Urothelium cell line (cell line): ENCODE measurements at regions not wholly inside any gene's neighbourhood (a gene's known extent, or its start where the extent isn't known, plus 50 kb on each side); places are given as distances from the start of the nearest gene placed in this dataset.
"Not testable (repeated sequence)": the region's sequence is repeated elsewhere in the genome, so short reads cannot be mapped to it uniquely, and the experiment has no call there.

Source experiments
- DNase-seq: peaks from one replicate; pipeline ENCODE4 v3.0.0; 2011; ENCODE audit warnings: low spot score, mixed read lengths
- FAIRE-seq: peaks from 2 replicates; lab custom pipeline; 2011; peaks lifted over from hg19 to GRCh38; lab: Jason Lieb, UNC

DNA sequence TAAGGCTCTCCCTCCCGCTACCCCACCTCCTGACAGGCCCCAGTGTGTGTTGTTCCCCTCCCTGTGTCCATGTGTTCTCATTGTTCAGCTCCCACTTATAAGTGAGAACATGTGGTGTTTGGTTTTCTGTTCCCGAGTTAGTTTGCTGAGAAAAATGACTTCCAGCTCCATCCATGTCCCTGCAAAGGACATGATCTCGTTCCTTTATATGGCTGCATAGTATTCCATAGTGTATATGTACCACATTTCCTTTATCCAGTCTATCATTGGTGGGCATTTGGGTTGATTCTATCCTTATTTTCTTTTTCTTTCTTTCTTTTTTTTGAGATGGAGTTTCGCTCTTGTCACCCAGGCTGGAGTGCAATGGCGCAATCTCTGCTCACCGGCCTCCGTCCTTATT, 57.8 kb upstream of the RASSF3 start:
- not testable (repeated sequence) for FAIRE-seq, DNase-seq

DNA sequence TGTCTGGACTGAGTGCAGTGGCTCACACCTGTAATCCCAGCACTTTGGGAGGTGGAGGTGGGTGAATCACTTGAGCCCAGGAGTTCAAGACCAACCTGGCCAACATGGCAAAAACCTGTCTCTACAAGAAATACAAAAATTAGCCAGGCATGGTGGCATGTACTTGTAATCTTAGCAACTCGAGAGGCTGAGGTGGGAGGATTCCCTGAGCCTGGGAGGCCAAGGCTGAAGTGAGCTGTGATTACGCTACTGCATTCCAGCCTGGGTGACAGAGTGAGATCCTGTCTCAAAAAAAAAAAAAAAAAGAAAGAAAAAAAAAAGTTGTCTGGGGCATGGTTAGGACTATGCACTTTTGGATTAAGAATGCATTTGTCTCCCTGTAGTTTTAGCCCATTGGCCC, 56.6 kb upstream of the RASSF3 start:
- not testable (repeated sequence) for DNase-seq, FAIRE-seq

DNA sequence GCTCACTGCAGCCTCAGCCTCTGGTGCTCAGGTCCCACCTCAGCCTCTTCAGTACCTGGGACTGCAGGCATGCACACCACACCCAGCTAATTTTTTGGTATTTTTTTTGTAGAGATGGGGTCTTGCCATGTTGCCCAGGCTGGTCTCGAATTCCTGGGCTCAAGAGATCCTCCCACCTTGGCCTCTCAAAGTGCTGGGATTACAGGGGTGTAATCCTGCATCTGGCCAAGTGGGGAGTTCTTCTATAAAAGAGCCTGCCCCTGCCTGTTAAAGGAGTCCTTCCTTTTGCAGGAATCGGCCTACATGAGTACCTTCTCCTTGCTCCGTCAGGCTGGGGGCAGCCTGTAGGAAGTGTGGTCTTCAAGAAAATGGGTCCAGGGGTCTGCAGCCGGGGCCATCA, 54.1 kb upstream of the RASSF3 start:
- no peak for DNase-seq
- no peak for FAIRE-seq

DNA sequence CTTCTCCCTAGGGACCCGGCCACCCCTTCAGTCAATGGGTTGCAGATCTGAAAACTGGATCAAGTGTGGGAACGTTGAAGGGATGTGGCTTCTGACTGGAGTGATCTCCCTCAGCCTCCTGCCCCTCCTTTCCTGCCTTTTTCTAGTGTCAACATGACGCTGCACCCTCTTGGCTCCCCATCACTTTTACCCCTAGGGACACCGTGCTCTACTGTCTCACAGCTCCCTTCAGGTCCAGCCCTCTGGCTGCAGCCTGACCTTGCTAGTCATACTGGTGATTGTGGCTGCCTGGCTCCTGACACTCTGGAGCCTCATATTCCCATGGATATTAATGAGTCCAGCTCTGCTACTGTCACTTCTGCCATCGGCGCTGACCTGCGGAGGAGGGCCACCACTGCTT, 51.5 kb upstream of the RASSF3 start:
- DNase-seq (no peak), FAIRE-seq (no peak)

DNA sequence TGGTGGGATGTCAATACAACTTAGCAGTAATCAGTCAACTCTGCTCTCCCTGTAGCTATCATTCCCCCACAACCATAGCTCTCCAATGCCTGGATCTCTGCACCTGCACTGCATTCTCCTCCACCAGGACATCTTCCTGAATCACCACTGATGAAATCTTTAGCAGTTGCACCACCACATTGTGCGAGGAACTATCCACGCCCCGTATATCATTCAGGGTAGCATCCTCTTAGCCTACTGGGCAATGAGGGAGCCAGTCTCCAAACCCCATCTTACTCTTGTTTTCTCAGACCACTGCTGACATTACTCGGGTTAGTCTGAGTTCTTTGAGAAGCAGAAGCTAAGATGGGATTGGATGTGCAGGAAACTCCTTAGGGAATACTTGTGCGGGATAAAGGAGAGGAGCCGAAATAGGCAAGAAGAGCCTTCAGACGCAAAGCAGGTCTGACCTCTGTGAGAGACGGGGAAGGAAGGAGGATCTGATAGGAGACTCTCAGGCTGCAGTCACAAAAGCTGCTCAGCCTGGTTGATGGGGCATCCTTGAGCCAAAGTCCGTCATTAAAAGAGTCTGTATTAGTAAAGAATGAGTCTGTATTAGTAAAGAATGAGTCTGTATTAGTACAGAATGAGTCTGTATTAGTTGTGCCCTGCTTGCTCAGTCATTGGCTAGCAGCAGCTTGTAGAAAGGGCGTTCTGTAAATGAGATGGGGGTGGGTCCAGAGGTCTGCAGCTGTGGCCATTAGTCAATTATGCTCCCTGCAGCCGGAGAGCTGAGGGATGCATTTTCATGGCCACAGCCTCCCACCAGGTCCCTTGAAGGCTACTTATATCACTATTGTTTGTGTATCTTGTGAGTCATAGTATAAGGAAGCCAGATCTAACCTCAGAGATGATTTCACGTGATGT, 49.6 kb upstream of the RASSF3 start:
- DNase-seq: peak; percentile 59
- FAIRE-seq: peak; percentile 17
